IPS DF 4.7 (cell line): ENCODE measurements at regions not wholly inside any gene's neighbourhood (a gene's known extent, or its start where the extent isn't known, plus 50 kb on each side); places are given as distances from the start of the nearest gene placed in this dataset.

Source experiments
- DNase-seq: peaks from one replicate; pipeline ENCODE4 v3.0.0-alpha.2; 2013; ENCODE audit warnings: low spot score; ENCODE audit errors: extremely low read depth

DNA sequence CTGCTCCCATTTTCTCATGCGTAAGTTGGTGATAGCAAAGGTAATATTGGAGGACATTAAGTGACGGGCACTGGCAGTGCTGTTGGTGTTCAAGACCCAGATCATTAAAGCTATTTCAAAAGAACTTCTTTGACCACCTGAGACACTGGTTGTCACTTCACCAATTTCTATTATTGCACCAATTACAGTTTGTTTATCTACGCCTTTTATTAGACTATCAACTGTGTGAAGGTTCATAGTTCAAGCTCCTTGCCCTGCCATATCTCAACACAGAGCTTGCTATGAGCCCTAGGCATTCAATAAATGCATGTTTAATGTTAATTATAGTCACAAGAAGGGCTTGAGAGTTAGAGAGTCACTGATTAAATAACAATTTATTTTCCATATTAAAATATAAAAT is 778.7 kb upstream of the HS3ST1 start:
- no peak for DNase-seq

DNA sequence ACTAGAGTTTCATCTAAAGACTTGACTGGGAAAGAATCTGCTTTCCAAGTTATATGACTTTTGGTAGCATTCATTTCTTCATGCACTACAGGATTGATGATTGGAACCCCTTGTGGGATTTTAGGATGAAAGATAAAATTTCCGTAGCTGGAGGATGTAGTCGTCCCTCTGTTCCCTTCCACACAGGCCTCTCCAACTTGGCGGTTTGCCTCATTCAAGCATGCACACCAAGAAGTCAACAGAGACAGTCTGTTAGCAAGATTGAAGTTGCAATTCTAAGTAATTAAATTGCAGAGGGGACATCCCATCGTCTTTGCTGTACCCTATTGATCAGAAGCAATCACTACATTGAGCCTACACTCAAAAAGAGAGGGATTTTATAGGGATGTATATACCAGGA is 777.4 kb upstream of the HS3ST1 start:
- no peak for DNase-seq

GRCh38 chr4:12203945-12204344 is 775.3 kb upstream of the HS3ST1 start:
- DNase-seq = no peak

- no peak for DNase-seq
Observed at GRCh38 chr4:12200226-12200625, 771.5 kb upstream of the HS3ST1 start.

DNA sequence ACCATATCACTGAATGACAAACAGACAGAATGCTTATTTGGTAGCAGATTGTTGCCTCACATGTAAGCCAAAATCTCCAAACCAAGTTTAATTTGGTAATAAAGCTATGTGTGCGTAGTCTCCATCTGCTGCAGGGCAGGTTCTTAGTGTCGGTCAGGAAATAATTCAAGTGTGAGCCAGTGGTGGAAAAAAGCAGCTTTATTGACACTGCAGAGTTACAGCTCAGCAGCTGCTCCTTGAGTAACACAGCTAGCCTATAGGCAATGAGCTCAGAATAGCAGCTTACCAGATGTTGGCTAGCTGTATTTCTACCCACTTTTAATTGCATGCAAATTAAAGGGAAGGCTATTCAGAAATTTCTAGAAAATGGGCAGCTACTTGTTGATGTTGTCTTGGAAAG is 757.8 kb upstream of the HS3ST1 start:
- no peak for DNase-seq

- no peak for DNase-seq
Observed at GRCh38 chr4:12178614-12179610, 750.2 kb upstream of the HS3ST1 start.

DNA sequence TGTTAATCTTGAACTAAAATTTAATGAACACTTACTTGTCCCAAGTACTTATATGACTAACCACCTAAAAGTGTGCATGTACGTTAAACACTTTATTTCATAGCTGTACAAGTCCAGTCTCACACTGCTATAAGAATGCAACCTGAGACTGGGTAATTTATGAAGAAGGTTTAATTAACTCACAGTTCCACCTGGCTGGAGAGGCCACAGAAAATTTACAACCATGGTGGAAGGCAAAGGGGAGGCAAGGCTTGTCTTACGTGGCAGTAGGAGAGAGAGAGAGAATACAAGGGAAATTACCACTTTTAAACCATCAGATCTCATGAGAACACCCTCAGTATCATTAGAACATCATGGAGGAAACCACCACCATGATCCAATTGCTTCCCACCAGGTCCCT is 748.7 kb upstream of the HS3ST1 start:
- DNase-seq = no peak

GRCh38 chr4:12173496-12173895 is 744.8 kb upstream of the HS3ST1 start:
- no peak for DNase-seq

DNA sequence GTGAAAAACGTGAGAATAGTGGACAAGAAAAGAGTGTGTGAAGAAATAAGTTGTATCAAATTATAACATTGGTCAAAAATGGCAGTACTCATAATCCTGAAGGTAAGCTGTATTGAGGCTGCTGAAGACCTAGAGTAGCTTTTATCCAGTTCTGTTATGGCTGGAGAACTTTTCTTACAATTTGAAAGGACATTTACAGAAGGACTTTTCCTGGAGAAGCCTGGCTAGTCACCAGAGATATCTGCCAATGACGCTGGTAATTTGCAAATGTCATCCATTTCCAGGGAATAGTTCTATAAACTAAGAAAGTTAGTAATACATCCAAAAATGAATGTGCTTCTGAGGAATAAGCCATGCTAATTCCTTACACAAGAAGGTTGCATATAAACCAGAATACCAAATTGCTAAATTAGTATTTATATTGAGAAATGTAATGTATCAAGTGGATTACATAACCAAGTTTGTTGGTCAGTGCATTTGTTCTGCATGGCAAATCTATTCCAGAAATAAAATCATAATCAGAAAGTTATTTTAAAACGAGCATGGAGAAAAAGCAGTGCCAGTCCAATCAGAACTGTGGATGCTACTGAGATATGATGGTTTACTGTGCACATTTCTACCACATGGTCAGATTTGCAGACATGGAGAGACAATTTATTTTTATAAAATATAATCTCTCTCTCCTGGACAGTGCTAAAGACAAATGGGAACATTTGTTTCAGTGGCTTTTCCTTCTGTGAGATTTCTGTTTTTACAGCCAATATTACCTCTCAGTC is 743.7 kb upstream of the HS3ST1 start:
- no peak for DNase-seq

GRCh38 chr4:12170308-12170707 is 741.6 kb upstream of the HS3ST1 start:
- no peak for DNase-seq

GRCh38 chr4:12165616-12166015 is 736.9 kb upstream of the HS3ST1 start:
- DNase-seq = no peak

- no peak for DNase-seq
Observed at GRCh38 chr4:12146339-12146738, 717.6 kb upstream of the HS3ST1 start.

DNA sequence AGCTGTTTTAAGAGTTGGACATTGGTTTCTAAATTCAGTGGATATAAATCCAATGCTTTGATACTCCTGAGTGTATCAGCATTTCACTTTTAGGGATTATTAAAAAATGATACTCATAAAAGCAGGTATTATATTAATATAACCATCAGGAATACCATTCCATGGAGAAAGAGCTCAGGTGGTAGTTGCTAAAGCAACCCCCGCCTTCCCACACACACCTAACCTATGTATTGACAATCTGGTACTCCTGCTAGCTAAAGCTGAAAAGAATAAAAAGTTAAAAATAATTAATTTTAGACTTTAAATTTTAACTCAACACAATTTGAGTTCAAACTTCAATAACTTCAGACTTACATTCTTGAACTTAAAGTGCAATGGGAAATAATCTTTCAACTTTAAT is 717.1 kb upstream of the HS3ST1 start:
- no peak for DNase-seq

DNA sequence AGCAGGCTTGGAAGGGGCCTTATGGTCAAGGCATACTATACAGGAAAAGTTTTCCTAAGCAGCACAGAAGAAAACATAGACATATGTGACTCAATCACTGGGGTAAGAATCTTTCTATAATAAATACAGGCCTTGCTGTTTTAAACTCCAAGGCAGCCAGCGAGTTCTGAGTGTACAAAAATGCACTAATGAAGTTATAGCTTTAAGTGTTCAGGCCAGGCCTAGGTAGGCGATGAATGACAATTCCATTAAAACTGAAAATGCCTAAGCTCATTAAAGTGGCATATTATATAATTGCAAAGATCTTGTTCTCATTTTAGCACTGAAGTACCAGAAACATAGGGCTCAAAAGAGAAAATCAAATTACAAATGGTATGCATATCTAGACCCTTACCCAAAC is 716.4 kb upstream of the HS3ST1 start:
- DNase-seq = no peak

GRCh38 chr4:12144051-12144450 is 715.4 kb upstream of the HS3ST1 start:
- DNase-seq = no peak

DNA sequence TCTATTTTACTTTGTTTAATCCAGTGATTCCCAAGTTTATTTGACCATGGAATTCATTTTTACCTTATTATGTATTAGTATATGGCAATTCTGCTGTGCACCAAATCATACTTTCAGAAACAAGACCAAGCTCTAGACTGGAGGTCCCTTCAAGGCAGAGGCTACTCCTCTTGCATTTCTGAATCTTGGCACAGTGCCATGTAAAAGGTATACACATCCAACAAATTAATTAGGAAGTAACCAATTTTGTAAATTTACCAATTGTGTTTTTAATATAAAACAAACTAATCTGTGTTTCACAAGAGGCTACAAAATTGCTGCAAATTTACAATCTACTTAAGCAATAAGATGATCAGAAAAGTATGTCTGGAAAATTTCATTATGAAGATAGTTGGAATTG is 712.2 kb upstream of the HS3ST1 start:
- no peak for DNase-seq

- no peak for DNase-seq
Observed at GRCh38 chr4:12139296-12139695, 710.6 kb upstream of the HS3ST1 start.

- no peak for DNase-seq
Observed at GRCh38 chr4:12138488-12138887, 709.8 kb upstream of the HS3ST1 start.

GRCh38 chr4:12137575-12137974 is 708.9 kb upstream of the HS3ST1 start:
- no peak for DNase-seq

DNA sequence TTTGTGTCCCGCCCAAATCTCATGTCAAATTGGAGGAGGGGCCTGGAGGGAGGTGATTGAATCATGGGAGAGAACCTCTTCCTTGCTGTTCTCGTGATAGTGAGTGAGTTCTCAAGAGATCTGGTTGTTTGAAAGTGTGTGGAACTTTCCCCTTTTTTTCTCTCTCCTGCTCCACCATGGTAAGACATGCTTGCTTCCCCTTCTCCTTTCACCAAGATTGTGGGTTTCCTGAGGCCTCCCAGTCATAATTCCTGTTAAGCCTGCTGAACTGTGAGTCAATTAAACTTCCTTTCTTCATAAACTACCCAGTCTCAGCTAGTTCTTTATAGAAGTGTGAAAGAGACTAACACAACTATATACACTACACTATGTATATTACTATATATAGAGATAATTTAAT is 697.8 kb upstream of the HS3ST1 start:
- no peak for DNase-seq

GRCh38 chr4:12124138-12124537 is 695.4 kb upstream of the HS3ST1 start:
- no peak for DNase-seq

DNA sequence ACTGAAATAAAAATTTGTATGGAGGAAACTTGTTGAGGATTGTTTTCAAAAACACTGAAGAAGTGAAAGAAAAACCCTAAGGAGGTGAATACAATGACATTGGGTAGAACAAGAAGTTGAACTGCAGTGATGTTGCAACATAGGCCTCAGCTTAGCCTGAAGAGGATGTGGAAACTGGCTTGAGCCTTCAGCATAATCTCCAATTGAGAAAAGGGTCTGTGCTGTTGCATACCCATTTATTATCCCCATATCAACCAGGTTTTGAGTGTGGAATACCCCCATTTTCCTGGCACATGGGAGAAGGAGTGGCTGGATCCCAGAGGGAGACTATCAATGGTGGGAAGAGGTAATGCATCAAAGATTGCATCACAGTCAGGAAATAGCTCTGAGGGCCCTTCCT is 695.0 kb upstream of the HS3ST1 start:
- no peak for DNase-seq

- DNase-seq = no peak
Observed at GRCh38 chr4:12122316-12122715, 693.6 kb upstream of the HS3ST1 start.
